ENCODE measurements at regions not wholly inside any gene's neighbourhood (a gene's known extent, or its start where the extent isn't known, plus 50 kb on each side); places are given as distances from the start of the nearest gene placed in this dataset.

DNA sequence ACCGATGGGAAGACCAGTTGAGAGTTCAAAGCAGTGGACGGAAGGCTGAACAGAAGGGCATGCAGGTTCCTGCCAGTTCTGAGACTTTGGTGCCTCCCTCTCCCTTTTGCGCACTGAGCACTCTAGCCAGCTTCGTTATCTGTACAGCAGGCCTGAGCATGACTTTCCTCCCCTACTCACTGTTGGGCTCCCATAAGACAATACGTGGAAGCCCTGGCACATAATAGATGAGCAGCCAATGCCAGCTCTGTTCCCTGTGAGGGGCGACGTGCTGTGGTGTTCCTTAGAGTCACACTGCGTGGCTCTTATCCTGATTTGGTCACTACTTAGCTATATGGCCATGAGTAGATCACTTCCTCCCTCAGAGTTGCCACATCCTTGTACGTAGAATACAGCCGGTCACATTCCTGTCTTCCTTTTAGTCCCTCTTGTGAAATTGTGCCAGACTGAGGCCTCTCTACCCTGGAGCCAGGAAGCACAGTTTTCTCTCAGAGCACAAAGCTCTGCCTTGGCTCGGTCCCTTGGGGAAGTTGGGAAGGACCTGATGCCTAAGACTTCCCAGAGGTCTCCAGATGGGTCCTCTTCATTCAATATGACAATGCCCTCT is 160.4 kb upstream of the MAMLD1 start:
- DNase-seq = no peak
- 79% methylated on average over 11 of the region's 11 CpGs for WGBS (ENCODE audit: insufficient coverage)
- Histone ChIP-seq H3K27ac (ENCODE audit: insufficient read depth in 1 of 2, low read depth in 1 of 2, low read length in 2 of 2, poor library complexity in 1 of 2, severe bottlenecking in 2 of 2) (no peak overlapping the region), H3K4me3 (ENCODE audit: control insufficient read depth in 1 of 7, extremely low read depth in 1 of 7, insufficient read depth in 4 of 7, low read depth in 2 of 7, low read length in 6 of 7) (no peak overlapping the region), H3K9me3 (ENCODE audit: control extremely low read depth in 1 of 5, control insufficient read depth in 4 of 5, insufficient read depth in 2 of 5, low read depth in 1 of 5, low read length in 4 of 5) (no peaks in the 10 kb centered on the region), H3K27me3 (replicated peaks in 2 of 5; ENCODE audit: control insufficient read depth in 4 of 5, insufficient read depth in 5 of 5, low read length in 4 of 5) (no peaks in the 10 kb centered on the region), H3K4me1 (ENCODE audit: control extremely low read depth in 1 of 4, control insufficient read depth in 4 of 4, insufficient read depth in 4 of 4, low read length in 3 of 4) (peaks cover 0 to 3% (median 1%) of the 10 kb centered on the region in 4 experiments), H3K36me3 (ENCODE audit: control insufficient read depth in 4 of 4, insufficient read depth in 4 of 4, low read length in 3 of 4) (no peaks in the 10 kb centered on the region)
- ChIA-PET CTCF (no interaction called here), POLR2A (no interaction called here)

DNA sequence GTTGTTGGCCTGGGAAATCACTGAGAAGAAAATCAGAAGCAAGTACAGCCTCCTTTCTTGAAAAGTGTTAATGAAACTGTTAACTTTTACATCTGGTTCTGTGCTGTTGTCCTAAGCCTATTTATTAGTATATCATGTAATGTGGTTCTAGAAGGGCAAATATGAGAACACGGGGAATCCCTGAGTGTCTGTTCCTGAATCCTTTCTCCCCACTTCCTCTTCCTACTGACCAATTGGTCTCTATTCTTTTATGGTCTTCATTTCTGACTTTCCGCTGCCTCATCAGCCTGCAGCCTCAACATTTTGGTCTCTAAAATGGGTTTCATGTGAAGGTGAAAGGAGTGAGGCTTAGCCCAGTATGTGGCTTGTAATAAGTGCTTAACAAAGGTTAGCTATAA is 159.9 kb upstream of the MAMLD1 start:
- Histone ChIP-seq H3K36me3 (ENCODE audit: control insufficient read depth in 4 of 4, insufficient read depth in 4 of 4, low read length in 3 of 4) (no peaks in the 10 kb centered on the region), H3K27ac (ENCODE audit: insufficient read depth in 1 of 2, low read depth in 1 of 2, low read length in 2 of 2, poor library complexity in 1 of 2, severe bottlenecking in 2 of 2) (no peak overlapping the region), H3K4me3 (ENCODE audit: control insufficient read depth in 1 of 7, extremely low read depth in 1 of 7, insufficient read depth in 4 of 7, low read depth in 2 of 7, low read length in 6 of 7) (no peak overlapping the region), H3K9me3 (ENCODE audit: control extremely low read depth in 1 of 5, control insufficient read depth in 4 of 5, insufficient read depth in 2 of 5, low read depth in 1 of 5, low read length in 4 of 5) (no peaks in the 10 kb centered on the region), H3K4me1 (ENCODE audit: control extremely low read depth in 1 of 4, control insufficient read depth in 4 of 4, insufficient read depth in 4 of 4, low read length in 3 of 4) (peaks cover 0 to 3% (median 1%) of the 10 kb centered on the region in 4 experiments), H3K27me3 (replicated peaks in 2 of 5; ENCODE audit: control insufficient read depth in 4 of 5, insufficient read depth in 5 of 5, low read length in 4 of 5) (no peaks in the 10 kb centered on the region)
- ChIA-PET CTCF (no interaction called here), POLR2A (no interaction called here)
- WGBS (ENCODE audit: insufficient coverage) = no CpG with 5 or more reads among the region's 2 CpGs
- no peak for DNase-seq

DNA sequence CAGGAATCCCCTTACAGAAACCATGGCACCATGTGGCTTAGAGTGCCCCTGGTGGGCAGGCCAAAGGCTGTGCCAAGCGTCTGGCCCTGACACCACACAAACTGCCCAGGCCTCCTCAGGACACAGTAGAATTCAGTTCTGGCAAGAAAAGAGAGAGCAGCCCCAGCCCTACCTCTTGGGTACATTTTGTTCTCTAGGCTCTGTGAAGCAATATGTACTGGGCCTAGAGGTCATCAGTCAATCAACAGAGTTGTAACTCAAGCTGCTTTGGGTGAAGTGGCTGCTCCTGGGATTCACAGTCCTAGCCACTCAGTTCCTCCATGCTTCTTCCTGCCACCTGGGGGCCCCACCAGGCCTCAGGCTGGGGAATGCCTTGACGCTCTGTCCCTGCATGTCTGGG is 158.1 kb upstream of the MAMLD1 start:
- Histone ChIP-seq H3K4me3 (ENCODE audit: control insufficient read depth in 1 of 7, extremely low read depth in 1 of 7, insufficient read depth in 4 of 7, low read depth in 2 of 7, low read length in 6 of 7) (no peak overlapping the region), H3K4me1 (ENCODE audit: control extremely low read depth in 1 of 4, control insufficient read depth in 4 of 4, insufficient read depth in 4 of 4, low read length in 3 of 4) (peaks cover 0 to 3% (median 1%) of the 10 kb centered on the region in 4 experiments), H3K27ac (ENCODE audit: insufficient read depth in 1 of 2, low read depth in 1 of 2, low read length in 2 of 2, poor library complexity in 1 of 2, severe bottlenecking in 2 of 2) (no peak overlapping the region), H3K36me3 (ENCODE audit: control insufficient read depth in 4 of 4, insufficient read depth in 4 of 4, low read length in 3 of 4) (no peaks in the 10 kb centered on the region), H3K27me3 (replicated peaks in 2 of 5; ENCODE audit: control insufficient read depth in 4 of 5, insufficient read depth in 5 of 5, low read length in 4 of 5) (no peaks in the 10 kb centered on the region), H3K9me3 (ENCODE audit: control extremely low read depth in 1 of 5, control insufficient read depth in 4 of 5, insufficient read depth in 2 of 5, low read depth in 1 of 5, low read length in 4 of 5) (no peaks in the 10 kb centered on the region)
- ChIA-PET CTCF (no interaction called here), POLR2A (no interaction called here)
- no peak for DNase-seq
- WGBS (ENCODE audit: insufficient coverage) = 100% methylated on average over 1 of the region's 2 CpGs

DNA sequence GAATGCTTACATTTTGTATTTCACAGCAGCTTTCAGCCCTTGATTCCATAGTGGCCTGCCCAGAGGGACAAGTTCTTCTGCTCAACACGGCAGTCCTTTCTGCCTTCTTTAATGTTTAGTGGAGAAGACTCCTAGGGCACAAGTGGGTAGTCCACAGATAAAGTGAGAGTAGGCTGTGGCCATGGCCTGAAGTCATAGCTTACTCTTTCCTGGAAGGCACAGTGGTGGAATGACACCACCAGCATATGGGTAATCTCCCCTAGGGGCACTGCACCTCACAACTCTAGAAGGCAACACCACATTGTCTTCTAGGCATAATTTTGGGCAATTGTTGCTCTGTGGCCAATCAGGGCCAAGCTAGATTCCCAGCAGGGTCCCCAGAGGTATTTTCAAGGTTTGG is 155.4 kb upstream of the MAMLD1 start:
- Histone ChIP-seq H3K4me1 (ENCODE audit: control extremely low read depth in 1 of 4, control insufficient read depth in 4 of 4, insufficient read depth in 4 of 4, low read length in 3 of 4) (no peaks in the 10 kb centered on the region), H3K36me3 (ENCODE audit: control insufficient read depth in 4 of 4, insufficient read depth in 4 of 4, low read length in 3 of 4) (no peaks in the 10 kb centered on the region), H3K27ac (ENCODE audit: insufficient read depth in 1 of 2, low read depth in 1 of 2, low read length in 2 of 2, poor library complexity in 1 of 2, severe bottlenecking in 2 of 2) (no peak overlapping the region), H3K4me3 (ENCODE audit: control insufficient read depth in 1 of 7, extremely low read depth in 1 of 7, insufficient read depth in 4 of 7, low read depth in 2 of 7, low read length in 6 of 7) (no peak overlapping the region), H3K9me3 (ENCODE audit: control extremely low read depth in 1 of 5, control insufficient read depth in 4 of 5, insufficient read depth in 2 of 5, low read depth in 1 of 5, low read length in 4 of 5) (no peaks in the 10 kb centered on the region), H3K27me3 (replicated peaks in 2 of 5; ENCODE audit: control insufficient read depth in 4 of 5, insufficient read depth in 5 of 5, low read length in 4 of 5) (no peaks in the 10 kb centered on the region)
- POLR2A ChIA-PET = no interaction called here
- WGBS (ENCODE audit: insufficient coverage) = 86% methylated on average over 1 of the region's 1 CpG
- CTCF ChIA-PET = no interaction called here
- no peak for DNase-seq

DNA sequence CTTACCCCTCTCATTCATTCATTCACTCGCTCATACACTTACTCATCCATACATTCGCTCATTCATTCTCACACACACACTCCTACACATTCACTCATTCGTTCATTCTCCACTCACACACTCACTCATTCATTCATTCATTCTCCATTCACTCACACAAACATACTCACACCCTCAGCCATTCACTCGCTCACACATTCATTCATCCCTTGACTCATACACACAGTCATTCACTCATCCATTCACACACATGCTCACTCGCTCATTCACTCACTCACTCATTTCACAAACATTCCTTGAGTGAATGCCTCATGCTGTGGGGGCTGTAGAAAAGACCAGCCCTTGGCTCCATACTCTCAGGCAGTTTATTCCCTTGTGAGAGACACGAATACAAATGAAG is 151.1 kb upstream of the MAMLD1 start:
- CTCF ChIA-PET = no interaction called here
- DNase-seq = no peak
- Histone ChIP-seq H3K4me3 (ENCODE audit: control insufficient read depth in 1 of 7, extremely low read depth in 1 of 7, insufficient read depth in 4 of 7, low read depth in 2 of 7, low read length in 6 of 7) (no peak overlapping the region), H3K9me3 (ENCODE audit: control extremely low read depth in 1 of 5, control insufficient read depth in 4 of 5, insufficient read depth in 2 of 5, low read depth in 1 of 5, low read length in 4 of 5) (no peaks in the 10 kb centered on the region), H3K27ac (ENCODE audit: insufficient read depth in 1 of 2, low read depth in 1 of 2, low read length in 2 of 2, poor library complexity in 1 of 2, severe bottlenecking in 2 of 2) (no peak overlapping the region), H3K4me1 (ENCODE audit: control extremely low read depth in 1 of 4, control insufficient read depth in 4 of 4, insufficient read depth in 4 of 4, low read length in 3 of 4) (no peaks in the 10 kb centered on the region), H3K27me3 (replicated peaks in 2 of 5; ENCODE audit: control insufficient read depth in 4 of 5, insufficient read depth in 5 of 5, low read length in 4 of 5) (no peaks in the 10 kb centered on the region), H3K36me3 (ENCODE audit: control insufficient read depth in 4 of 4, insufficient read depth in 4 of 4, low read length in 3 of 4) (no peaks in the 10 kb centered on the region)
- WGBS (ENCODE audit: insufficient coverage) = 73% methylated on average over 4 of the region's 6 CpGs
- POLR2A ChIA-PET = no interaction called here

DNA sequence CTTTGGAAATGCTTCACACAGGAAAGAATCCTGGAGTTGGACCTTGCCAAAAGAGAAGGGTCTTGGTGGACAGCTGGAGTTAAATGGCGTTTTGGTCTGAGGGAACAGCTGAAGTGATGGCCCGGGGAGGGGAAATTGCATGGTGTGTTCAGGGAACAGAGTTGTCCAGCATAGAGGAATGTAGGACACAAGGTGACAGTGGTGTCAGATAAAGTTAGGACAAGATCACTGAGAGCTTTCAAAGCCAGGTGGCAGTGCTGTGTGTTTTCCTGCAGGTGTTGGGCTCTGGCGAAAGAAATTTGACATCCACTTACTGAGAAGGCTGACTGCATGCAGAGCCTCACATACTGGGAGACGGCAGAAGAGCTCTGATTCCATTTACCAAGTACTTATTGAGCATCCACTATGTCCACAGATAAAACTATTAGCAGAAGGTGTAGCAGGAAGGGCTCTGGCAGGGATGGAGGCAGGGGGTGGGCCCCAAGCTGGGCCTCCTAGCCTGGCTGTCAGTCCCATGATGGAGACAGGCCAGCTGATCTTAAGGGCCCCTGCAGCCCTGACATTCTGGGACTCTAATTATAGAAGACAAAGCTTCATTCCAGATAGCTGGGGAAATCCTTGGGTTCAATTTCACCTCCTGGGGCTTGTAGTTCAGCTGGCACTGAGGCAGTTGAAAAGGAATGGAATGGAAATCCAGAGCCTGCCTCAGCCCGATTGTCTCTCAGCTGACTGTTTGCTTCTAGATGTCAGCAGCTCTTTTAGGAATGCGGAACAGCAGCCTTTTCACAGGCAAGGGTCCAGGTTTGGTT is 150.2 kb upstream of the MAMLD1 start:
- 95% methylated on average over 6 of the region's 6 CpGs for WGBS (ENCODE audit: insufficient coverage)
- ChIA-PET CTCF (interaction anchor here (1.1 kb wide), 1 partner anchor 12 kb away, joined by 3 read pairs; no protein-coding TSS in a partner anchor), POLR2A (no interaction called here)
- no peaks in the 10 kb centered on the region for H3K4me1 ChIP-seq (ENCODE audit: control extremely low read depth in 1 of 4, control insufficient read depth in 4 of 4, insufficient read depth in 4 of 4, low read length in 3 of 4)
- DNase-seq = no peak
- H3K27ac ChIP-seq (ENCODE audit: insufficient read depth in 1 of 2, low read depth in 1 of 2, low read length in 2 of 2, poor library complexity in 1 of 2, severe bottlenecking in 2 of 2) = no peak overlapping the region
- no peak overlapping the region for H3K4me3 ChIP-seq (ENCODE audit: control insufficient read depth in 1 of 7, extremely low read depth in 1 of 7, insufficient read depth in 4 of 7, low read depth in 2 of 7, low read length in 6 of 7)
- H3K9me3 ChIP-seq (ENCODE audit: control extremely low read depth in 1 of 5, control insufficient read depth in 4 of 5, insufficient read depth in 2 of 5, low read depth in 1 of 5, low read length in 4 of 5) = no peaks in the 10 kb centered on the region
- H3K36me3 ChIP-seq (ENCODE audit: control insufficient read depth in 4 of 4, insufficient read depth in 4 of 4, low read length in 3 of 4) = no peaks in the 10 kb centered on the region
- H3K27me3 ChIP-seq (replicated peaks in 2 of 5; ENCODE audit: control insufficient read depth in 4 of 5, insufficient read depth in 5 of 5, low read length in 4 of 5) = no peaks in the 10 kb centered on the region

DNA sequence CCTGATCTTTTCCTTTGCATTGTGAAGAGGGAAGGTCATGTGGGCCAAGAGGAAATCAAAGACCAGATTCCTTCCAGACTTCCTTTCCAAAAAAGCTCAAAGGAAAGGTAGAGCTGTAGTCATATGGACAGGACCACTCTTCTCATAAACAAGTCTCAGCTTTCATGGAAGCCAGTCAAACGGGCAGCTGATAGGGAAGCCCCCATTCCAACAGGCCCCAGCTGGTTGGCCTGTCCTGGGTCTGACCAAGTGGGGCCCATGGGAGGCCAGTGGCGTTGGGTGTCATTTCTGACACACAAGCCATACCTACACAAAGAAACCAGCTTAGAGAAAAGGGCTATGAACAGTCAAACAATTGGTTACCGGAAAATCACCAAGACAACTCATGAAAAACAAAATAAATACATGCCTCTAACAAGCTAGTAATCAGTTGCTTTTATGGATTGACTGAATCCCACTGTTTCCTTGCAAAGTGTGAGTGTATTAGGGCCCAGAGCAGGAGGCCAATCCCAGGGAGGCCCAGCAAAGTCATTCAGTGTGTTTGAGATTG is 149.6 kb upstream of the MAMLD1 start:
- POLR2A ChIA-PET = no interaction called here
- Histone ChIP-seq H3K4me3 (ENCODE audit: control insufficient read depth in 1 of 7, extremely low read depth in 1 of 7, insufficient read depth in 4 of 7, low read depth in 2 of 7, low read length in 6 of 7) (no peak overlapping the region), H3K4me1 (ENCODE audit: control extremely low read depth in 1 of 4, control insufficient read depth in 4 of 4, insufficient read depth in 4 of 4, low read length in 3 of 4) (no peaks in the 10 kb centered on the region), H3K27ac (ENCODE audit: insufficient read depth in 1 of 2, low read depth in 1 of 2, low read length in 2 of 2, poor library complexity in 1 of 2, severe bottlenecking in 2 of 2) (no peak overlapping the region), H3K36me3 (ENCODE audit: control insufficient read depth in 4 of 4, insufficient read depth in 4 of 4, low read length in 3 of 4) (no peaks in the 10 kb centered on the region), H3K27me3 (replicated peaks in 2 of 5; ENCODE audit: control insufficient read depth in 4 of 5, insufficient read depth in 5 of 5, low read length in 4 of 5) (no peaks in the 10 kb centered on the region), H3K9me3 (ENCODE audit: control extremely low read depth in 1 of 5, control insufficient read depth in 4 of 5, insufficient read depth in 2 of 5, low read depth in 1 of 5, low read length in 4 of 5) (no peaks in the 10 kb centered on the region)
- no peak for DNase-seq
- WGBS (ENCODE audit: insufficient coverage) = 62% methylated on average over 2 of the region's 3 CpGs
- CTCF ChIA-PET = interaction anchor here (1.1 kb wide), 1 partner anchor 11 kb away, joined by 3 read pairs; no protein-coding TSS in a partner anchor
